Stimulated activated CD8-positive, alpha-beta memory T cell treated with anti-CD3 and anti-CD28 coated beads, Interleukin-4, amount 100 ng/mL, for 1 hour (primary cell): ENCODE measurements at regions not wholly inside any gene's neighbourhood (a gene's known extent, or its start where the extent isn't known, plus 50 kb on each side); places are given as distances from the start of the nearest gene placed in this dataset.

Experiments
- DNase-seq, 2 donors: peaks; one replicate each; pipeline ENCODE4 v3.0.0-alpha.2; 2020; ENCODE audit warnings: low read depth in 2 of 2, low spot score in 1 of 2

- DNase-seq: no peak
Measured at GRCh38 chr2:43088143-43089073, 138.0 kb downstream of the ZFP36L2 start.

DNA sequence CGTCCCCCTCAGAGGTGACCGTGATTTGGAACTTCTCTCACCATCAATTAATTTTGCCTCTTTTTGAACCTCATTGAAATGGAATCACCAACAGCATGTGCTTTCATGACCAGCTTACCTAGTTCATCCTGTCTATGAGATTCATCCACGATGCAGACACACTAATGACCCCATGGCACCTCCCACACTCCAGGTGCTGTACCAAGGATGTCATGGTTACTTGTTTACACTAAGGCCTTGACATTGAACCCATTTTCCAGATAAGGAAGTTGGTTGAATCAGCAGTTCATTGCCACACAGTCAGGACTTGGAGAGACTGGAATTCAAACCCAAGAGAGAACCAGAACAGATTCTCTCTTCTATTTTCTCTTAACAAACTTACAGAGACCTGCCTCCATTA, 139.0 kb downstream of the ZFP36L2 start:
- DNase-seq: no peak

GRCh38 chr2:43086451-43087221, 139.8 kb downstream of the ZFP36L2 start:
- DNase-seq: no peak

DNA sequence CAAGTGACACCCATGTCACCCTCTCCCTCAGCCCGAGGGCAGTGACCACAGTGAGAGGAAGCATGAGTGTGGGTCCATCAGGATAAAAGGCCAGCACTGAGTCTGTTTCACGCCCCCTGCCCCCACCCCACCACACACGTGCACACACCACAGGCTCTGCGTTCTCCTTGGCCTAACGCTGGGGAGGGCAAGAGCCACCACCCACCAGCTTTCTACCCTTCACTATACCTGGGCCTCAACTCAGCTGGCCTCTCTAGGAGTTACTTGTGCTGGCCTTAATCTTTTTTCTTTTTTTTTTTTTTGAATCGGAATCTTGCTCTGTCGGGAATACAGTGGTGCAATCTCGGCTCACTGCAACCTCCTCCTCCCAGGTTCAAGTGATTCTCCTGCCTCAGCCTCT, 140.5 kb downstream of the ZFP36L2 start:
- no peak for DNase-seq

- DNase-seq: no peak
Measured at GRCh38 chr2:43085505-43085904, 140.9 kb downstream of the ZFP36L2 start.

DNA sequence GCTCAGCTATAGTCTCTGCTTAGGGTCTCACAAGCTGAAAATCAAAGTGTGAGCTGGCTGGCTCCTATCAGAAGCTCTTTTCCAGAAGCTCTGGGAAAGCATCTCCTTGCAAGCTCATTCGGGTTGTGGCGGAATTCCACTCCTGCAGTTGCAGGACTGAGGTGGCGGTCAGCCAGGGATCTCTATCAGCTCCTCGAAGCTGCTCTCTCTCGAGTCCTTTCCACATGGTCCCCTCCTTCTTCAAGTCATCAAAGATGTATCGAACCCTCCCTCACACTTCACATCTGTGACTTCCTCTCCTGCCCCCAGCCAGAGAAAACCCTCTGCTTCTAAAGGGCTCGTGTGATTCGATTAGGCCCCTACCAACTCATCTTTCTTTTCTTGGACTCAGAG, 141.7 kb downstream of the ZFP36L2 start:
- DNase-seq: no peak

DNA sequence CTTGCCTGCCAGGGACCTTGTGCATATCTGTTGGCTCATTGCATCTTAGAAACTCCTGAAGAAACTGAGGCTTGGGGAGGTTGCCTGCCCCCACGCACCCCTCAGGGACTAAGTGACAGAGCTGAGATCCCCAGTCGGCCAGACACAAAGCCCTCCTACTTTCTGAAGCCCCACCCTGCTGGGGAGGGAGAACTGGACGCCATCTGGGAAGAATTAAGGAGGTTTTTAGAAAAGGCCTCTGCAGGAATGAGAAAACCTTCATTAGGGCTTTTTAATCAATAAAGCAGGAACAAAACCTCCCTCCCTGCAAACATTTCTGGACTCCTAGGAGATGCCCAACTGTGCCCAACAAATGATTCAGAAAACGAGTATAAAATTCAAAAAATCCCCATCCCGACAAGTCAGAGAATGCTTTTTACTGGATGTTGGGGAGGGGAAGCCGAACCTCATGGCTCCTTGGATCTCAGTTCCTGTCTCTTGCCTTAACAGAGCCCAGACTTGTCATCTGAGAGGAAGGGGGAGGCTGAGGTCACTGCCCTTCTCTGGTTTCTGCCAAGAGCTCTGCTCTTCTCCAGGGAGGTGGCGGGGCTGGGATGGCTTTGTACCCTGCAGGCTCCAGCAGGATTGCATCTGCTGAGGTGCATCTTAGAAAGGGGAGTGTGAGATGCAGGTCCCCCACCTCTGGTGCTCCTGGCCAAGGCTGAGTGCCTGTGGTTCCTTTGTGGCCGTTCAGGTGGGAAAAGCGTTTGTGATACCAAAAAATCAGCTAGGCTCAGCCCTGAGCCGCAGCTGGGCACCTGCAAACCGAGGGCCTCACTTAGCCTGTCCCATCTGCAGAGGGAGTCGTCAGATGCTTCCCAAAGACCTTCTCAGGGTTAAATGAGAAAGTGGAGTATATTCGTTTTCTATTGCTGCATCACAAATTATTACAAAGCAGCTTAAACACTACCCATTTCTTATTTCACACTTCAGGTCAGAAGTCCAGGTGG, 142.4 kb downstream of the ZFP36L2 start:
- no peak for DNase-seq

- DNase-seq: no peak
Measured at GRCh38 chr2:43082903-43083677, 143.3 kb downstream of the ZFP36L2 start.

- no peak for DNase-seq
Measured at GRCh38 chr2:43082111-43082894, 144.1 kb downstream of the ZFP36L2 start.

- no peak for DNase-seq
Measured at GRCh38 chr2:43081131-43081765, 145.2 kb downstream of the ZFP36L2 start.

DNA sequence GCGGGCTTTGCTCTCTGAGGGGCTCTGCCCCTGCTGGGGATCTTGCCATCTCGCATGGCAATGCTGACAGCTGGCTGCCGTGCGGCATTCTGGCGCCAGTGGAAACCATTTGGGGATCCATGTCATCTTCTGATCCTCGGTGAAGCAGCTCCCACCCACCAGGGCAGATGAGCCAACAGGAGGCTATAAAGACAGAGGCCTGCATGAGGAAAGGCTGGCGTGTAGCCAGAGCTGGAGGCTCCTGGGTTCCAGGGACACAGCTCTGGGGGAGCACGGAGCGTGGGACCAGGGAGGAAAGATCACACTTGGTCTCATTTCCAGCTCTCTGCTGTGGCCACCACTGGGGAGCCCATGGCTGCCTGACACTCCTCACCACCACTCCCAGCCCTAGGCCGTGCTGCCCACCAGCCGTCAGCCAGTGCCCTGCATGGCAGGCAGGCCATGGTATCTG, 145.8 kb downstream of the ZFP36L2 start:
- DNase-seq: no peak

DNA sequence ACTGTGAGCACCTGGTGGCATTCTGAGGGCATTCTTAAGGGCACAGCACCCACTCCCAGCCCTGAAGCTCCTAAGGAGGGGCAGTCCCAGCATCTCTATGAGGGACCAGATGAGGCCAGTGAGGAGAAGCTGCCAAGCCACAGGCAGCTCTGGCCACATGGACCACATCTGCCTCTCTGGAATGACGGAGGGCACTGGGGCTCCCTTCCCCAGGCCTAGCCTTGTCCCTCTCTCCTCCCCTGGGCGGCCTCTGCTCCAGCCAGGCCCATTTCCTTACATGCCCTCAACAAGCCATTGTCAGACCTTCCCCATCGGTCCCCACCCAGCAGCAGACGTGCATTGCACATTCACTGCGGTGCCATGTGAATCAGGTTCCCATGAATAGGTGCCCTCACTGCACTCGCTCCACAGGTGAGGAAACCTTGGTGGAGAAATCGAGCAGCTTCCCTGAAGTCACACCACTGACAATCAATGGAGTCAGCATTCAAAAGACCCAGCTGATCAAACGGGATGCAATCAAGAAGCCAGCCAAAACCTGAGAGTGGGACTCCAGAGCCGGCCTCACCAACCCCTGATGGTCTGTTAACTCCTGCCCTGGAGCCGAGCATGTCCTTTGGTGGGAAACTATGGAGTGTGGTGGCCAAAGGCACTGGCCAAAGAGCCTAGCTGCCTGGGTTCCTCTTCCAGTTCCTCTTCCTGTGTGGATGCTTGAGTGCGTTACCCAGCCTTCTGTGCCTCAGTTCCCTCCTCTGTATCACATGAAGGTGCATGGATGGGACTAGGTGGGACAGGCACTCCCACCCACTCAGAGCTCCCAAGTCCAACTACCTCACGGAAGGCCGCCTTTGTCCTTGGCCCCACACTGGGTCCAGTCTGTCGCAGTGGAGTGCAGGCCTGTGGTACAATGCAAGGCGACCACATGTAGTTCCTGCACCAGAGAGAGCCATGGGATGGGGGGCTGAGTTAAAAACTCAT, 147.3 kb downstream of the ZFP36L2 start:
- no peak for DNase-seq

DNA sequence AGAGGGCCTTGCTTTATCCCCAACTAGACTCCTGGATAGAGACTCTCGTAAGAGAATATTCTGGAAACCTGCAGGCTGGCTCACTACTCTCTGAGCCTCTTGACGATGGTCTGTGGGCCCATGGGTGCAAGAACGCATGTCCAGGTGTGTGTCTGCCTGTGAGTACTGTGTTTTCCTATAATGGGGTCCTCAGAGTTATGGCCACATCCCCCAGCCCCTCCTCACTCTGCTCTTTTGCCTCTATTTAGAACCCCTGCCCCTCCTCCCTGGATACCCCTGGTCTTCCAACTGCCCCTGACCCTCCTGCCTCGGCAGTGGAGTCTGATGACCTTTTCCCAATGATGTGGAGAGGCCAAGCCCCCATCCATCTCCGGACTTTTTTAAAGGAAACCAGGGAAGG, 148.1 kb downstream of the ZFP36L2 start:
- DNase-seq: no peak

DNA sequence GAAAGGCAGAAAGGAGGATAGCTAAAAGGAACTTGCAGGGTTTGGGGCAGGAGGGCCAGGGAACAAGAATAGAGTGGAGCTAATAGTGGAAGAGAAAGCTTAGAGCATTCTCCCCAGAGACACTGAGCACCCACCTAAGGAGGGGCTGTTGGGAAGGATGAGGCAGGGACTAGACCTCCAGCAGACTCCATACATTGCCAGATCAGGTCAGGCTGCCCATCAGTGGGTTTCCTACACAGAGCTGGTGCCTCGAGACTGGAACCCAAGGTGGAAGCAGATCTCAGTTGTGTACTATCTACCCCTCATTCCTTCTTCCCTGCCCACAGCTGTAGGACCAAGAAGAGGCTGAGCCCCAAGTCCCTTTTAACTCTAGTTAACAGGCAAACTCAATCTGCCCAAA, 148.5 kb downstream of the ZFP36L2 start:
- no peak for DNase-seq

GRCh38 chr2:43076676-43077075, 149.7 kb downstream of the ZFP36L2 start:
- DNase-seq: no peak

DNA sequence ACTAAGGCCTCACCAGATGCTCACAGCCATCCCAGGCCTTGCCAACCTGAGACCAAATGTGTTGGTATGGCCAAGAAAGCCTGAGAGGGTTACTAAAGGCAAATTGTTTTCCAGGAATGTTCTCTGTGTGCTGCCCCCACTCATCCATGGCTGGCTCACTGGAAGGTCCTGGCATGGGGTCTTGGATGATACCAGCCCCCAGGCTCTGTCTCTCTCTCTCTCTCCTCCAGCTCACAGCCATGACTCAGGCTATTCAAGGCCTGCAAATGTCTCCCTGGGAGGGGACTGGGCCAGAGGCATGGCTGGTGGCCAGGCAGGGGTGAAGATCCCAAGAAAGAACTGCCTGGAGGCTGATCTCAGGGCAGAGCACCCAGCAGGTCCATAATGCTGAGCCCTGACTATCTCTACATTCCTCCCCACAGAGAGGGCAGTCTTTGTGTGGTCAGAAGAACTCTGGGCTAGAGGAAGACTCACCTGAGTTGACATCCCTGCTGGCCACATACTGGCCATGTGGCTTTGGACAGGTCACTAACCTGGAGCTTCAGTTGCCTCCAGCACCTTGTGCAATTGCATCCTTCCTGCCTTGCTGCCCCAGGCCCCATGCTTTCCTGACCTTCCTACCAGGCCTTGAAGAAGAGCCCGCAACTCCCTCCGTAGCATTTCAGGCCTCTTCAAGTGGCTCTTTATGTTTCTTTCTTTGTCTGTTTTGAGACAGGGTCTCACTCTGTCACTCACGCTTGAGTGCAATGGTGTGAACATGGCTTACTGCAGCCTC, 150.4 kb downstream of the ZFP36L2 start:
- DNase-seq: no peak

DNA sequence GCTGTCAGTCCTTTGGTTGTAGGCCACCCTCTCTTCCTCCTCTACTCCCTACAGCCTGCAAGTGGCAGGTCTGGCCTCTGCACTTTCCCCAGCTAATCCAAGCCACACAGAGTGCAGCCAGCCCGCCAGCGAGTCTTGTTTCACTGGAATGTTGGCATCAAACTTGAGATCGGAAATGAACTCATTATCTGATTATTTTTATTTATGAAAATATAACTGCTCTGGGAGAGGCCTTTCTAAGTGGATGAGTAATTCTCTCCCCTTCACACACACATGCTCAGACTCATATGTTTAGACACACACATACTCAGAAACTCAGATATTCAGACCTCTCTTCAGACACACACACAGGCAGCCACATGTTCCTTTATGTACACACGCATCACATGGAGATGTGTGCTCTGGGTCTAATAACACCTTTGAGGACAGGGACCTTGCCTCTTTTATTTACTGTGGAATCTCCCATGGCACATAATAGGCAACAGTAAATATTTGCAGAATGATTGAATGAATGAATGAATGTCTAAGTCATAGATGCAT, 151.3 kb downstream of the ZFP36L2 start:
- DNase-seq: no peak
